GM21360 (cell line): ENCODE measurements at regions not wholly inside any gene's neighbourhood (a gene's known extent, or its start where the extent isn't known, plus 50 kb on each side); places are given as distances from the start of the nearest gene placed in this dataset.
"Not testable (repeated sequence)": the region's sequence is repeated elsewhere in the genome, so short reads cannot be mapped to it uniquely, and the experiment has no call there.

ENCODE experiments used
- ATAC-seq: cut with Tn5 transposase; IDR thresholded peaks from one replicate; pipeline ENCODE4 v1.9.1; 2021; ENCODE audit warnings: mild to moderate bottlenecking, moderate library complexity; ENCODE audit not compliant: unreplicated experiment

GRCh38 chr2:208607694-208608093 lies 201.1 kb downstream of the PTH2R start:
- no peak for ATAC-seq

DNA sequence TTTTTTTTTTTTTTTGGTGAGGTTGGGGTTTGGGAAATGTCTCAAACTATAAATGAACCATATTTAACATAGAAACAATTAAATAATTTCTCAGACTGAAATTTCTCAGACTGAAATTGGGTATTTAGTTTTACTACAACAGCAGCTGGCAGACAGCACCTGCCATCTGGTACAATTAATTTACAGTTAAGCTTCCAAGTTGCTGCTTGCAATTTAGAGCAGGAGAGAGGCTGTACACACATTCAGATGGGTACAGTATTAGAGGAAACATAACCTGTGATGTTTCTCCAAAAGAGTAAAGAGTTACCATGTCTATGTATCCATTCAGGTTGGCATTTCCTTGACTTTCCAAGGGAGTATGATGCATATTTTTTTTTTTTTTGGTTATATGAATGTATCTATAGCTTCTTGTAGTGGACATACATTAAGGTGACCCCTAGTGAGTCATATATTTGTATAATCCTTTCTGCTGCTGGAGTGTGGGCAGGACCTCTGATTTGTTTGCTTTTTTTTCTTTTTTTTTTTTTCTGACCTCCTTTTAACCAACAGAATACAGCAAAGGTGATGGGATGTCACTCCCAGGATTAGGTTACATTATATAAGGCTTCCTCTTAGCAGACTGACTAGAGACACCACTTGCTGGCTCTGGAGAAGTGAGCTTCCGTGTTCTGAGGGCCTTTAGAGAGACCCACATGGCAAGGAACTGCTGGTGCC lies 201.7 kb downstream of the PTH2R start:
- ATAC-seq, result no peak

DNA sequence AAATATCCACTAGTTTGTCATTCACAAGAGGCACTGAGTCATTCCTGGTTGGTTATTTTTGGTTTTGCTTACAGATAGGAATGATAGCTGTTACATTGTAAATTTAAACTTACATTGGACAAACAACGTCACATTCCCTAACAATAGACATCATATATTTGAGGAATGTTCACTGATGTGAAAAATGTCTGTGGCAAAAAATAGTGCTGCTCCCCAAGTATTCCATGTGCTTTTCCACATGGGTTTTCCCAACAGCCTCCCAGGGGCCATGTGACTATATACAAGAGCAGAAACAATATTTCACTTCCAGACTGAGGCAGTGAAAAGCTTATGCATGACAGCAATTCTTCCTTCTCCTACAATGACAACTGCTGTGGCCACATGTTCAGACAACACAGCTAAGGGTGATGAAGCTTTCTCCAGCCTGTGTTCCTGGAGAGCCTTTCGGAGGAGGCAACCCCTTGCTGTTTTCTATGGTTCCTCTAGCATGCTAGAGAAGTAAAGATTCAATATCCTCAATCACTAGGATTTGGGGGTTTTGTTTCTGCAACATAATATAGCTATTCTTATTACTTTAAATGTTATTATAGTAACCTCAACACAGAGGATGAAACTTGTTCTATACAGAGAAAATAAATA lies 202.7 kb downstream of the PTH2R start:
- ATAC-seq, result no peak

GRCh38 chr2:208615675-208616074 lies 209.1 kb downstream of the PTH2R start:
- not testable (repeated sequence) for ATAC-seq

GRCh38 chr2:208618220-208618619 lies 211.6 kb downstream of the PTH2R start:
- no peak for ATAC-seq

- ATAC-seq, result no peak
These were observed 213.4 kb downstream of the PTH2R start for GRCh38 chr2:208619993-208620392.

DNA sequence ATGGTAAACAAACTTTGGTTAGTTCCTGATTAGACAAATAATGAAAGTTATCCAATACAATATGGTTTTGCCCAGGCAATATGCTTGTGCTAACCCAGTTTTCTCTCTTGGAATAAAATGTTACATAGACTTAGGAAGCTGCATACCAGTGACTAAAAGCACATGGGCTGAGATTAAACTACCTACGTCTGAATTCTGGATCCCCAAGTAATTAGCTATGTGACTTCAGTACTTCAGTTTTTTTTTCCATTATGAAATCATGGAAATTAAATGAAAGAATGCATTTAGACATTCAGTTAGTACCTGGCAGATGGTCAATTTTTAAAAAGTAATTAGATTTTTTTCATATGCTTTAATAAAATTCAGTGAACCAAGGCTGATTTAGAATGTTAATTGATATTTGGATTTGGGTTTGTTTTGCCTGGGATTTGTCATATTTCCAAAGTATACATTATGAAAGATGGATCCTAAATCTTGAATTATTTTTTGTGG lies 213.9 kb downstream of the PTH2R start:
- no peak for ATAC-seq

DNA sequence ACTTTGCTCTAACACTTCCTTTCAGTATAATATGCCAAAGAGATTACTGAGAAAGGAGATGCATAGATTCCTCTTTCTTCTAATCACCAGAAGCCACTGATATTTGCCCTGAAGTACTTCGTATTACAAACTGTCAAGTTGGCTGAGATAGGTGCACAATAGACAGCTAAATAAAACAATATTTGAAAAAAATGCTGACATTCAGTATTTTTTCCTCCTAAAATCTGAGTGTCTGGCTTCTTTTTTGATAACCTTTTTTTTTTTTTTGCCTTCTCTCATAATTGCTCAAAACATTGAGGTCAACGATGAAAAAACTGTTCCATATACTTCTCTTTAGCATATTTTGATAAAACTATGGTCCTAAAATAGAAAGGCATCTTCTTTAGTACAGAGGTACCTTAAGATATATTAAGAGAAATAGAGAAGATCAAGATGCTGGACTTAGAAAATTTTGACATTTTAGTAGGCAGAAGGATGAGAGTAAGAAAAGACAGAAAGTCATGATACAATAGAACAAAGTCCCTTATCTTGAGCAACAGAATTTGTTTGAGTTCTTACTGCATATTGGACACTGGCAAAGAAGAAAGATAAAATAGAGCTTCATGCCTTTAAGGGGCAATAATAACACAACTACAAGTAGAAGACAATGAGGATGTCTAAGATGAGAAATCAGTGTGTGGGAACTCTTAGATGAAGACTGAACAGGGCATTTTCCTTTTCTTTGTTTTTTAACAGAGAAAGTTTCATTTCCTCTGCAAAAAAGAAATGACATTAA lies 220.7 kb downstream of the PTH2R start:
- ATAC-seq, result no peak

DNA sequence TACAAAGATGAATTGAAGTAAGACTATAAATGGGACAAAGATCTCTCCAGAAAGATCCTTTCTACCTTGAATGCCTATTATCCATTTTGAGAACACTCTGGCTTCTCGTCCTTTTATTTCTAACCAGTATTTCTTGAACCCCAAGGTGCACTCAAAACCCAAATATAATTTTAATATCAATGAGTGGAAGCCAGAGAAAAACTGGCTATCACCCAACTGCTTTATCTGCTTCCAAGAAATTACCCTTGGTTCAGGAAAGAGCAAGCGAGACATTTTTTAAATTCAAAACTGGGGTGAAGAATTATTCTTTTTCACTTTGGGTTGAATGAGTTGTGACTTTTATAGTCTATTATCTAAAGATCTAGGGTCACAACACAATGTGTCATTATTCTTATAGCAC lies 221.3 kb downstream of the PTH2R start:
- no peak for ATAC-seq

DNA sequence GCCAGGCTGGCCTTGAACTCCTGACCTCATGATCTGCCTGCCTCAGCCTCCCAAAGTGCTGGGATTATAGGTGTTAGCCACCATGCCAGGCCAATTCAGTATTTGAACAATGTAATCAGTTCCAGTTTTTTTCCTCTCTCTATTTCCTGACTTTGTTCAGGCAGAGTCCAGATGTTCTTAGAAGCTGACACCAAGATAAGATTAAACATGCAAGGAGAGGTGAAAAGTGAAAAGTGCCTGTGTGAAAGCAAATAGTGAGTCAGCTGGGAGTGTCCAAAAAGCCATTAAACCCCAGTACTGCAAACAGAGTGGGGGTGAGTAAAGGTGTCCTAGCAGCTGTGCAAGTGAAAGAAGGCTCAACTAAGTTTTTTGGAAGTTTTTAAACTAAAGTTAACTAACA lies 231.5 kb downstream of the PTH2R start:
- ATAC-seq, result no peak

- ATAC-seq, result no peak
These were observed 235.7 kb downstream of the PTH2R start for GRCh38 chr2:208642125-208642779.

DNA sequence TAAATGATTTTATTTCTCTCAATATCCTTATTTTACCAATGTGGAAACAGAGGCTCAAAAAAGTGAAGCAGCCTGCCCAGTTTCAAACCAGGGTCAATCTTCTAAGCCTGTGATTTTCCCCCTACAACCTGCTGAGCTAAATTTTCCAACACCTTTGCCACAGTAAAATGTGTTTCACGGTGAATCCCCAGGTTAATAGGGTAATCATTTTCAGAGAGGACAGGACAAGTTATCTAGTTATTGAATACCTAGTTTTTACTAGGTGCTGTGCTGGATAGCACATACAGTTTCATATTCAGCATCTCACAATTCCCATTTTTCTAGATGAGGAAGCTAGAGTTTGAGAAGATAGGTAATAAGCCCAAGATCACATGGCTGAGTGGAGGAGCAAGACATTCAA lies 236.6 kb downstream of the PTH2R start:
- ATAC-seq, result no peak

DNA sequence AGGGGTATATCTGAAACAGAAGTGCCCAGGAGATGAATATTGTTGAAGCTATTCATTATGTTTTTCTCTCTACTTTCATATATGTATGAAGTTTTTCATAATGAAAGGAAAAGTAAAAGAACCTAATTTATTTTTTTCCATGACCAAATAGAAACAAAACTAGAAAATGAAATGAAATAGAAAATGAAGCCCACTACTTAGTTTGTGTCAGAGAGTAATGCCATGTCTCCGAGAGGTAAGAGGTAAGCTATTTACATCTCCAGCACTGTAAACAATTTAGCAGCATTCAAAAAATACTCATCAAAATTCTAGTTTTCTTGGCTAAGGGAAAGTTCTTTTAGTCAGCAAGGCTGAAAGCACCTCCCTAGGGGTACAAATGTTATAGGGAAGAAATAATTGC lies 238.6 kb downstream of the PTH2R start:
- no peak for ATAC-seq

DNA sequence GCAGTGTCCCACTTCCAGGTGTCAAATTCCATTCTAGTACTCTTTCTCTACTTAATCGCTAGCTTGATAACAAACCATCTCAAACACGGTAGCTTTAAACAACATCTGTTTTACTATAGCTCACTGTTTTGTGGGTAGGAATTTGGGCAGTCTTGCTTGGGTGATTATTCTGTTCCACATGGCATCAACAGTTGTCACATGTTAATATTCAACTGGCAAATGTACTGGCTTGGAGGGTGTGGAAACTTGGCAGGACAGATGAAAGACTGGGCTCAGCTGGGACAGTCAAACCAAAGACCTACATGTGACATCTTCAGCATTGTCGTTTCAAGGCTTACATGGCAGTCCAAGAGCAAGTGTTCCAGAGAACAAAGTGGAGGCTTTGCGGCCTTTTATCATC lies 241.8 kb downstream of the PTH2R start:
- no peak for ATAC-seq

- ATAC-seq, result no peak
These were observed 246.8 kb downstream of the PTH2R start for GRCh38 chr2:208653383-208653782.

DNA sequence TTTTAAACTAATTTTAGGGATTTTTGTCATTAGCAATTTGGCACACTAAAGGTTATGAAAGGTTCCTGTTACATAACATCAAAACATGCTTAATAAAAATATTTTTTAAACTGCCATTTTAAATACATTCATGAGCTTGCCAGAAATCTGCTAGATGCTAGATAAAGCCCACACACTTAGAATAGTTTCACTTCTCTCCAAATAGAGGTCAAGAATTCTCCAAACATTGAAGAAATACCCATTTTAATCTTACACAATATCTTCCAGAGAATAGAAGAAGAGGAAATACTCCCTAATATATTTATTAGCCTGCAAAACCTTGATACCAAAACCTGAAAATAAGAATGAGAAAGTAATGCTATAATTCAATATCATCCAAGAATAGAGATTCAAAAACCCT lies 247.5 kb downstream of the PTH2R start:
- no peak for ATAC-seq

GRCh38 chr2:208657468-208657867 lies 250.9 kb downstream of the PTH2R start:
- ATAC-seq, result no peak

DNA sequence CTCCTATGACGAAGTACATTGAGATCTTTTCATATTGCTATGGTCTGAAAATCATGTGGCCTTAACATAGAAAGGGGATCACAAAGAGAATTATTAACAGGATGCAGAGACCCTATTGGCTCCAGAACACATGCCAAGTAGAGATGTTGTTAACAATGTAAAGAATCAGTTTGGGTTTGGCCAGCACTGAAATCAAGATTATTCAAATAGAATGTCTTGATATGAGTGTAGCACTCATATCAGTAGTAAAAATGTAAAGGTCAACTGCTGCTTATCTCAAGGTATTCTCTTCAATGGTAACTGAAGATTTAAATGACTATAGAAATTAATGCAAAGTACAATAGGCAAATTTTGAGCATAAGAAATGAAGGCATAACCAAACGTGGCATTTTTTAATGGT lies 262.8 kb downstream of the PTH2R start:
- ATAC-seq, result no peak

DNA sequence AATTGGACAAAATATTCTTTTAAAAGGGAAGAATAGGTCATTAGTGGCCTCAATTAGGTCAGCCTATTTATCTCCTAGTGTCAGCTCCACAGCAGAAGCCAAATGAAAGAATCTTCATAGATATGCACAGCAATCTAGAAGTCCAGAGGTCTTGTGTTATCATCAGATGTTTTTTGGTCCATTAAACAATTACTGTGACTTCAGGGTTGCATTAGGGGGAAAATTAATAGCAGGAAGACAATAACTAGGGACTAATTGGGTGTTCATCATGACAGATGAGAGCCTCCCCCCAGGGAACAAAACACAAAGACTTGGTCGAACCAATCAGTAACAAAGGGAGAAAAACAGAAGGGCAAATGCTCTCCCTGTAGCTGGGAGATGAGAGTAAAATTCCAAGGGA lies 264.7 kb downstream of the PTH2R start:
- no peak for ATAC-seq

DNA sequence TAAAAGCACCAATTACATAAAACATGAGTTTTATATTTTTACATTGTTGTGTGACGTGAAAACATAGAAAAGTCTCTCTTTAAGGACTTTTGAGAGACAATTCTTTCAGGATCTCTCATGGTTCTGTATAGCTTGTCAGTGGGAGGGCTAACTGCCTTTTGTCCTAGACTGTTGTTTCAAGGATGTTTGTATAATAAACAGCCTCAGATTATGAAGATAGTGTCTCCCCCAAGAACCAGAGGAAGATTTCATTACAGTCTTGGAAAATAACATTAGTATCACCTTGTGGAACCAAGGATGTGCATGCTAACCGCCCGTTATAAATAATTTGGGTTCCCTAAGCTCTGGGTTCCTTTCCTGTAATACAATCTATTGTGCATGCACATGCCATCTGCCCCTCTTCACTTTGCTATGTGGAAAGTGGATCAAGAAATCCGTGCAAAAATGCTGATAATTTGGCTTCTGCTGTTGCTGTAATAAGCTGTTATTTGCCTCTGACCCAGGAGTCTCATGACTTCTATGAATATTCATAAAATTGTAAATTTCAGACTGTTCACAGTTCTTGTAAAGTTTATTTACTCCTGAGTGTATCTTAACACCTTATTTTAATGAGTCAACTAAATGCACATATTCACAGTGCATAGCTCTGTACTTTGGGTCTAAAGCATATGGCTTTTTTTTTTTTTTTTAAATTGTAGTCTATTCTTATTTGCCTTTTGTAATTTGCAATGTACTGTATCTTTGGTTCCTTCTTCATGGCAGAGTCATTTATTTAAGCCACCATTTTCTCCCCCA lies 265.5 kb downstream of the PTH2R start:
- no peak for ATAC-seq

DNA sequence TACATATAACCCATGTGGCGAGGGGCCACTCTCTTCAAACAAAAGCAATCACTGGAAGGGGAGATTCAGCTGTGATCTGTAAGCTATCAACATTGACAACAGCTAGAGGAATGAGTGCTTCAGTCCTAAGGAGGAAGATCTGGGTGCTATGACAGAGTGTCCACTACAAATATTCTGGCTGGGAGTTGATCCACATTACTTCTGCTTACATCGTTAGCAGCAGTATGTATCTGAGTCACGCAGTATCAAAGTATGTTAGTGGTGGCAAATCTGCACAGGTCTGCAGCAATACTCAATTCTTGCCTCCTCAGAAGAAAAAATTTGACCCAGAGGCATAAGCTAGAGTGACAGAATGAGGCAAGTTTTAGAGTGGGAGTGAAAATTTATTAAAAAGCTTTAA lies 267.0 kb downstream of the PTH2R start:
- ATAC-seq, result no peak
